HL-60 (cell line): ENCODE measurements at regions not wholly inside any gene's neighbourhood (a gene's known extent, or its start where the extent isn't known, plus 50 kb on each side); places are given as distances from the start of the nearest gene placed in this dataset.

Source experiments
- DNase-seq, 2 experiments: peaks; one replicate each; pipeline ENCODE4 v3.0.0-alpha.2; 2010 to 2020; ENCODE audit warnings: low read depth in 1 of 2, low spot score in 1 of 2
- H3K27ac ChIP-seq: fragments of 250-450 bp; sonication (Bioruptor Pico); replicated peaks from 2 replicates; pipeline ENCODE4 v1.5.1; 2020; ENCODE audit warnings: mild to moderate bottlenecking, moderate library complexity
- H3K27me3 ChIP-seq: fragments of 250-450 bp; sonication (Bioruptor Pico); 2 replicates; pipeline ENCODE4 v1.5.1; 2021; ENCODE audit warnings: mild to moderate bottlenecking, moderate library complexity; ENCODE audit not compliant: insufficient read depth, poor library complexity, severe bottlenecking
- H3K4me3 ChIP-seq: replicated peaks from 2 replicates; pipeline ENCODE4 v1.5.1; 2011; ENCODE audit warnings: mild to moderate bottlenecking, control low read depth, low read length; ENCODE audit not compliant: insufficient read depth
- CTCF ChIP-seq: IDR thresholded peaks from one replicate; pipeline ENCODE4 v1.5.1; 2011; ENCODE audit warnings: low read length, control low read depth, inconsistent platforms; ENCODE audit not compliant: insufficient read depth
- GABPA ChIP-seq: IDR thresholded peaks from 2 replicates; pipeline ENCODE4 v1.6.1; 2012; ENCODE audit warnings: low read depth
- POLR2AphosphoS5 ChIP-seq: IDR thresholded peaks from 2 replicates; pipeline ENCODE4 v1.6.1; 2012; ENCODE audit warnings: low read depth
- REST ChIP-seq: IDR thresholded peaks from 2 replicates; pipeline ENCODE4 v1.6.1; 2012; ENCODE audit warnings: low read depth; ENCODE audit not compliant: insufficient replicate concordance
- SPI1 ChIP-seq: IDR thresholded peaks from 2 replicates; pipeline ENCODE4 v1.6.1; 2012; ENCODE audit warnings: low read depth, mild to moderate bottlenecking, borderline replicate concordance

- Histone ChIP-seq H3K4me3 (no peak overlapping the region), H3K27me3 (no peaks in the 10 kb centered on the region), H3K27ac (no peak overlapping the region)
- TF ChIP-seq SPI1 (no peak), CTCF (no peak), REST (no peak), GABPA (no peak), POLR2AphosphoS5 (no peak)
- DNase-seq: no peak
These were observed 1827.2 kb downstream of the ARAP2 start for GRCh38 chr4:34417160-34417559.

GRCh38 chr4:34419871-34420270 is 1824.4 kb downstream of the ARAP2 start:
- no peak overlapping the region for H3K4me3 ChIP-seq
- H3K27ac ChIP-seq: no peak overlapping the region
- no peak for DNase-seq
- TF ChIP-seq REST (no peak), GABPA (no peak), POLR2AphosphoS5 (no peak), CTCF (no peak), SPI1 (no peak)
- no peaks in the 10 kb centered on the region for H3K27me3 ChIP-seq

GRCh38 chr4:34422472-34423175 is 1821.7 kb downstream of the ARAP2 start:
- H3K27me3 ChIP-seq: no peaks in the 10 kb centered on the region
- no peak overlapping the region for H3K27ac ChIP-seq
- H3K4me3 ChIP-seq: no peak overlapping the region
- TF ChIP-seq SPI1 (no peak), CTCF (no peak), REST (no peak), POLR2AphosphoS5 (no peak), GABPA (no peak)
- no peak for DNase-seq
